PC-9 (cell line): ENCODE measurements at regions not wholly inside any gene's neighbourhood (a gene's known extent, or its start where the extent isn't known, plus 50 kb on each side); places are given as distances from the start of the nearest gene placed in this dataset.

Experiments used
- CTCF ChIP-seq: fragments of 200-600 bp; sonication (generic); conservative IDR thresholded peaks from 2 replicates; pipeline ENCODE4 v1.6.1; 2017; ENCODE audit warnings: mixed run types, antibody characterized with exemption, mild to moderate bottlenecking, moderate library complexity
- EZH2 ChIP-seq: fragments of 200-600 bp; sonication (generic); IDR thresholded peaks from 2 replicates; pipeline ENCODE4 v1.8.0; 2017; ENCODE audit warnings: antibody characterized with exemption, low read depth

- TF ChIP-seq CTCF (no peak), EZH2 (no peak)
Measured at GRCh38 chr4:129384974-129385373, 289.0 kb downstream of the C4orf33 start.
